Loucy (cell line): ENCODE measurements at regions not wholly inside any gene's neighbourhood (a gene's known extent, or its start where the extent isn't known, plus 50 kb on each side); places are given as distances from the start of the nearest gene placed in this dataset.

ENCODE experiments used
- CTCF ChIP-seq: fragments of 200-600 bp; sonication (generic); conservative IDR thresholded peaks from 2 replicates; pipeline ENCODE4 v1.5.1; 2014; ENCODE audit warnings: mild to moderate bottlenecking, antibody characterized with exemption, low read length
- EZH2phosphoT487 ChIP-seq: fragments of 200-600 bp; IDR thresholded peaks from 2 replicates; pipeline ENCODE4 v1.6.1; 2018; ENCODE audit warnings: antibody characterized with exemption, mild to moderate bottlenecking, moderate library complexity, borderline replicate concordance

DNA sequence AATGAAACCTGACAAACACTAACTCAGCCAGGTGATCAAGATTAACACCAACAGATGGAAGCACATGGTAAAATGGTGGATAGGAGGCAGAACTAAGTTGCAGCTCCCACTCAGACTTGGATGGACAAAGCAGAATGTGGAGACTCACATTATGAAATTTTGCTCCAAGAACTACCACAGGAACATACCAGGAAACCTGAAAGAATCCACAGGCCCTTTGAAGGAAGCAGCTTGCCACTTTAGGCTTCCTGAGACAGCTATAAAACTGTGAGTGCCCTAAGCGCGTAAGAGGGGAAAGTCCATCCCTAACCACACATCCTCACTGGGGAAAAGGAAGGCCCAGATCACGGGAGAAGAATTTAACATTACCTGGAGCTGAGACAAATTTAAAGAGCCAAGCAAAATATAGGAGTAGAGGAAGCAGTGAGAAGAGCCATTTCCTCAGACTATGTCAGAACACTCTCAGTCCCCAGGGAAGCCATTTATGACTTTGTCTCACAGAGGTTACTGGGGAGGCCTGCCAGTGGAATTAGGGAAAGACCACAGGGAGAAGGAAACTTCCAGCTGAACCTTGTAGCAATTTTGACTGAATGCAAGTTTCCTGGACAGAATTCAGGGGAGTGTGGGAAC, 224.5 kb downstream of the TEX13C start:
- no peak for TF ChIP-seq CTCF
- TF ChIP-seq EZH2phosphoT487, result no peak
